ENCODE measurements at regions not wholly inside any gene's neighbourhood (a gene's known extent, or its start where the extent isn't known, plus 50 kb on each side); places are given as distances from the start of the nearest gene placed in this dataset.

- peak; percentile 10 for DNase-seq
These were observed 228.7 kb upstream of the CRY1 start for GRCh38 chr12:107322063-107322462.

GRCh38 chr12:107325075-107325608 lies 231.8 kb upstream of the CRY1 start:
- no peak for DNase-seq

- DNase-seq = no peak
These were observed 232.9 kb upstream of the CRY1 start for GRCh38 chr12:107326237-107326636.

GRCh38 chr12:107327651-107328182 lies 234.4 kb upstream of the CRY1 start:
- DNase-seq = no peak

GRCh38 chr12:107328442-107329133 lies 235.2 kb upstream of the CRY1 start:
- DNase-seq = peak; percentile 7

GRCh38 chr12:107329569-107330324 lies 236.4 kb upstream of the CRY1 start:
- no peak for DNase-seq

GRCh38 chr12:107330831-107331431 lies 237.6 kb upstream of the CRY1 start:
- DNase-seq = no peak

- no peak for DNase-seq
These were observed 238.1 kb upstream of the CRY1 start for GRCh38 chr12:107331471-107331870.

GRCh38 chr12:107331912-107332311 lies 238.6 kb upstream of the CRY1 start:
- DNase-seq = no peak

- no peak for DNase-seq
These were observed 239.4 kb upstream of the CRY1 start for GRCh38 chr12:107332743-107333142.

GRCh38 chr12:107335802-107336570 lies 242.6 kb upstream of the CRY1 start:
- DNase-seq = no peak

- no peak for DNase-seq
These were observed 243.3 kb upstream of the CRY1 start for GRCh38 chr12:107336695-107337094.

GRCh38 chr12:107337346-107338095 lies 244.2 kb upstream of the CRY1 start:
- DNase-seq = no peak

- DNase-seq = no peak
These were observed 246.1 kb upstream of the CRY1 start for GRCh38 chr12:107339487-107339886.

GRCh38 chr12:107339932-107340331 lies 246.6 kb upstream of the CRY1 start:
- DNase-seq = no peak

- DNase-seq = no peak
These were observed 247.5 kb upstream of the CRY1 start for GRCh38 chr12:107340898-107341297.

- no peak for DNase-seq
These were observed 250.9 kb upstream of the CRY1 start for GRCh38 chr12:107344035-107344808.

GRCh38 chr12:107347261-107347660 lies 253.9 kb upstream of the CRY1 start:
- no peak for DNase-seq

- no peak for DNase-seq
These were observed 255.8 kb upstream of the CRY1 start for GRCh38 chr12:107349008-107349747.

GRCh38 chr12:107349839-107350238 lies 256.5 kb upstream of the CRY1 start:
- DNase-seq = no peak

All from hematopoietic multipotent progenitor cell treated with erythropoietin and hydrocortisone succinate and interleukin-3 and kit ligand, for 8 days (in vitro differentiated cells).